ENCODE measurements at regions not wholly inside any gene's neighbourhood (a gene's known extent, or its start where the extent isn't known, plus 50 kb on each side); places are given as distances from the start of the nearest gene placed in this dataset.

- DNase-seq (ENCODE audit: low spot score), result no peak
These were observed 692.4 kb downstream of the NLGN4X start for GRCh38 chrX:5536261-5536660.

GRCh38 chrX:5528057-5528456, 700.6 kb downstream of the NLGN4X start:
- DNase-seq (ENCODE audit: low spot score), result no peak

- no peak for DNase-seq (ENCODE audit: low spot score)
These were observed 702.5 kb downstream of the NLGN4X start for GRCh38 chrX:5526191-5526590.

GRCh38 chrX:5490786-5491563, 737.7 kb downstream of the NLGN4X start:
- DNase-seq (ENCODE audit: low spot score), result no peak

- peak; percentile 12 for DNase-seq (ENCODE audit: low spot score)
These were observed 754.4 kb downstream of the NLGN4X start for GRCh38 chrX:5474282-5474681.

GRCh38 chrX:5458300-5458842, 770.3 kb downstream of the NLGN4X start:
- no peak for DNase-seq (ENCODE audit: low spot score)

- peak; percentile 1 for DNase-seq (ENCODE audit: low spot score)
These were observed 779.3 kb downstream of the NLGN4X start for GRCh38 chrX:5449323-5449722.

- DNase-seq (ENCODE audit: low spot score), result no peak
These were observed 796.8 kb downstream of the NLGN4X start for GRCh38 chrX:5431823-5432222.

GRCh38 chrX:5425119-5425518, 803.5 kb downstream of the NLGN4X start:
- DNase-seq (ENCODE audit: low spot score), result no peak

- no peak for DNase-seq (ENCODE audit: low spot score)
These were observed 811.3 kb downstream of the NLGN4X start for GRCh38 chrX:5417381-5417780.

- DNase-seq (ENCODE audit: low spot score), result no peak
These were observed 812.9 kb downstream of the NLGN4X start for GRCh38 chrX:5415738-5416137.

- DNase-seq (ENCODE audit: low spot score), result no peak
These were observed 819.6 kb downstream of the NLGN4X start for GRCh38 chrX:5409106-5409505.

GRCh38 chrX:5402461-5402860, 826.2 kb downstream of the NLGN4X start:
- no peak for DNase-seq (ENCODE audit: low spot score)

- DNase-seq (ENCODE audit: low spot score), result no peak
These were observed 829.3 kb downstream of the NLGN4X start for GRCh38 chrX:5399403-5399802.

- DNase-seq (ENCODE audit: low spot score), result no peak
These were observed 831.3 kb downstream of the NLGN4X start for GRCh38 chrX:5397409-5397808.

- DNase-seq (ENCODE audit: low spot score), result no peak
These were observed 838.3 kb downstream of the NLGN4X start for GRCh38 chrX:5390376-5390775.

GRCh38 chrX:5388087-5388486, 840.6 kb downstream of the NLGN4X start:
- no peak for DNase-seq (ENCODE audit: low spot score)

GRCh38 chrX:5380426-5380825, 848.2 kb downstream of the NLGN4X start:
- no peak for DNase-seq (ENCODE audit: low spot score)

- no peak for DNase-seq (ENCODE audit: low spot score)
These were observed 886.8 kb downstream of the NLGN4X start for GRCh38 chrX:5341902-5342301.

- no peak for DNase-seq (ENCODE audit: low spot score)
These were observed 891.5 kb downstream of the NLGN4X start for GRCh38 chrX:5337160-5337559.

- no peak for DNase-seq (ENCODE audit: low spot score)
These were observed 904.1 kb downstream of the NLGN4X start for GRCh38 chrX:5324546-5324945.

- DNase-seq (ENCODE audit: low spot score), result no peak
These were observed 914.5 kb downstream of the NLGN4X start for GRCh38 chrX:5314148-5314547.

GRCh38 chrX:5307416-5307815, 921.3 kb downstream of the NLGN4X start:
- no peak for DNase-seq (ENCODE audit: low spot score)

- DNase-seq (ENCODE audit: low spot score), result no peak
These were observed 922.0 kb downstream of the NLGN4X start for GRCh38 chrX:5306654-5307121.
